HEK293T (cell line): ENCODE measurements at regions not wholly inside any gene's neighbourhood (a gene's known extent, or its start where the extent isn't known, plus 50 kb on each side); places are given as distances from the start of the nearest gene placed in this dataset.

Experiments used
- CTCF ChIA-PET: fragments of 350-600 bp; formaldehyde crosslinking; extraction: SDS; loops from one replicate; lab custom pipeline; 2021; ENCODE audit warnings: antibody characterized with exemption, inconsistent platforms; lab: Yijun Ruan, JAX
- POLR2A ChIA-PET: fragments of 350-600 bp; formaldehyde crosslinking; extraction: SDS; loops from one replicate; lab custom pipeline; 2020; ENCODE audit warnings: antibody characterized with exemption, inconsistent platforms; lab: Yijun Ruan, JAX
- DNase-seq: peaks from one replicate; pipeline ENCODE4 v3.0.0; 2012; ENCODE audit warnings: mixed read lengths; ENCODE audit errors: extremely low spot score
- ARNT ChIP-seq: fragments of 450-650 bp; IDR thresholded peaks from 2 replicates; pipeline ENCODE4 v1.6.1; 2017; ENCODE audit warnings: mild to moderate bottlenecking
- BHLHE40 ChIP-seq: fragments of 450-650 bp; IDR thresholded peaks from 2 replicates; pipeline ENCODE4 v1.6.1; 2016; ENCODE audit warnings: mild to moderate bottlenecking, moderate library complexity, borderline replicate concordance
- CTBP1 ChIP-seq: fragments of 450-650 bp; IDR thresholded peaks from 2 replicates; pipeline ENCODE4 v1.6.1; 2016; ENCODE audit warnings: borderline replicate concordance
- ELF4 ChIP-seq: fragments of 450-650 bp; IDR thresholded peaks from 2 replicates; pipeline ENCODE4 v1.6.1; 2017; ENCODE audit warnings: antibody characterized with exemption
- FOXA1 ChIP-seq: fragments of 450-650 bp; IDR thresholded peaks from 2 replicates; pipeline ENCODE4 v1.6.1; 2016; ENCODE audit warnings: mild to moderate bottlenecking
- FOXK2 ChIP-seq: fragments of 450-650 bp; IDR thresholded peaks from 2 replicates; pipeline ENCODE4 v1.6.1; 2016; ENCODE audit warnings: mild to moderate bottlenecking
- FOXM1 ChIP-seq: fragments of 450-650 bp; IDR thresholded peaks from 2 replicates; pipeline ENCODE4 v1.6.1; 2017; ENCODE audit warnings: mild to moderate bottlenecking, borderline replicate concordance
- HDGF ChIP-seq: fragments of 450-650 bp; IDR thresholded peaks from 2 replicates; pipeline ENCODE4 v1.6.1; 2017; ENCODE audit warnings: antibody characterized with exemption, borderline replicate concordance
- L3MBTL2 ChIP-seq: fragments of 450-650 bp; conservative IDR thresholded peaks from 2 replicates; pipeline ENCODE4 v1.6.1; 2016; ENCODE audit warnings: mild to moderate bottlenecking
- LEF1 ChIP-seq: fragments of 450-650 bp; IDR thresholded peaks from 2 replicates; pipeline ENCODE4 v1.6.1; 2017; ENCODE audit warnings: mild to moderate bottlenecking, borderline replicate concordance
- NFRKB ChIP-seq: fragments of 450-650 bp; IDR thresholded peaks from 2 replicates; pipeline ENCODE4 v1.6.1; 2016; ENCODE audit warnings: mild to moderate bottlenecking, moderate library complexity
- PKNOX1 ChIP-seq: fragments of 450-650 bp; IDR thresholded peaks from 2 replicates; pipeline ENCODE4 v1.6.1; 2016
- SP1 ChIP-seq: fragments of 450-650 bp; IDR thresholded peaks from 2 replicates; pipeline ENCODE4 v1.6.1; 2017
- SUZ12 ChIP-seq: fragments of 450-650 bp; IDR thresholded peaks from 2 replicates; pipeline ENCODE4 v1.6.1; 2016; ENCODE audit warnings: mild to moderate bottlenecking
- TARDBP ChIP-seq: fragments of 450-650 bp; IDR thresholded peaks from 2 replicates; pipeline ENCODE4 v1.6.1; 2016
- ZNF384 ChIP-seq: fragments of 450-650 bp; IDR thresholded peaks from 2 replicates; pipeline ENCODE4 v1.6.1; 2016

DNA sequence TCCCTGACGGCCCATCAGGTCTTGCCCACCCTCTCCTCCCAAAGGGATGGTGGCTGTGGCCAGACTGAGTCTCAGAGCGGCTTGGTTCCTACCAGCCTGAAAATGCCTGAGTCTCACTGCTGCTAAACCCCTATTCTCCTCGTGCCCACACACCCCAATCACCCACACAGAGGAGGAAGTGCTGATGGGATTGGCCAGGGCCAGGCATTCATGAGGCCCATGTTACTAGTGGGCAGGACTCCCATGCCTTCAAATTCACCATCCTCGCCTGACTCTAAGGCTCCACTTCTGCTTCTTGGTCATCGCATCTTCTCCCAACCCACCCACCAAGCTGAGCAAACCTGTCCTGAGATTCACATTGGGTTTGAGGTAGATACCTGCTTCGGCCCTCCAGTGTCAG lies 80.1 kb upstream of the CST7 start:
- CTCF ChIA-PET, result no interaction called here
- POLR2A ChIA-PET, result no interaction called here
- no peak for DNase-seq
- TF ChIP-seq BHLHE40, result no peak
- TF ChIP-seq NFRKB, result no peak
- no peak for TF ChIP-seq FOXA1
- TF ChIP-seq LEF1, result no peak
- TF ChIP-seq ZNF384, result no peak
- TF ChIP-seq ELF4, result no peak
- TF ChIP-seq CTBP1, result no peak
- TF ChIP-seq FOXK2, result no peak
- no peak for TF ChIP-seq L3MBTL2
- no peak for TF ChIP-seq SUZ12
- TF ChIP-seq FOXM1, result no peak

GRCh38 chr20:24870057-24870456 lies 79.0 kb upstream of the CST7 start:
- no peak for TF ChIP-seq FOXK2
- no peak for TF ChIP-seq BHLHE40
- no peak for TF ChIP-seq PKNOX1
- TF ChIP-seq CTBP1, result no peak
- DNase-seq, result no peak
- ChIA-PET POLR2A (no interaction called here), CTCF (no interaction called here)

DNA sequence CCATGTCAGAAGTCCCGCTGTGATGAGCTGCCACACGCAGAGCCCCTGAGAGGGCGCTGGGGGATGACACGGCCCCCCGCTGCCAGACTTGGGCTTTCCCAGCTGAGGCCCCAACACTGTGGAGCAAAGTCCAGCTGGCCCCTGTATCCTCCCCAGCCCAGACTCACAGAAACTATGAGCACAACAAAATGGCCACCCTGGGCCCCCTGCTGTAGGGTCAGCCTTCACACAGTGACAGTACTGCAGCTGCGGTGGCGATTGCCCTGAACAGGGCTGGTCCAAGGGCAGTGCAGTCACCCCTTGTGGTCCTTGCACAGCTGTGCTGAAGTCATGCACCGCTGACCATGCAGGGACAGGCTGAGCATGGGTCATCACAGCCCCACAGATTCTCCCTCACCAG lies 78.2 kb upstream of the CST7 start:
- DNase-seq, result no peak
- CTCF ChIA-PET, result no interaction called here
- POLR2A ChIA-PET, result no interaction called here
- TF ChIP-seq ZNF384 (no peak), BHLHE40 (no peak), L3MBTL2 (no peak), CTBP1 (no peak), TARDBP (no peak), FOXM1 (no peak), HDGF (no peak), ELF4 (no peak)

- CTCF ChIA-PET, result no interaction called here
- no peak for DNase-seq
- POLR2A ChIA-PET, result no interaction called here
- TF ChIP-seq FOXM1 (no peak), NFRKB (no peak), CTBP1 (no peak), ELF4 (no peak), L3MBTL2 (no peak), SP1 (no peak), PKNOX1 (no peak), ARNT (no peak), ZNF384 (no peak), SUZ12 (no peak), LEF1 (no peak), BHLHE40 (no peak), FOXK2 (no peak)
Measured at GRCh38 chr20:24871480-24872213, 77.4 kb upstream of the CST7 start.

- no peak for DNase-seq
- ChIA-PET POLR2A (no interaction called here), CTCF (no interaction called here)
- no peak for TF ChIP-seq ELF4
- TF ChIP-seq SUZ12, result no peak
- TF ChIP-seq BHLHE40, result no peak
- TF ChIP-seq ZNF384, result no peak
- no peak for TF ChIP-seq NFRKB
- TF ChIP-seq PKNOX1, result no peak
- TF ChIP-seq SP1, result no peak
- no peak for TF ChIP-seq HDGF
- no peak for TF ChIP-seq FOXK2
- no peak for TF ChIP-seq LEF1
- no peak for TF ChIP-seq L3MBTL2
- TF ChIP-seq ARNT, result no peak
- TF ChIP-seq FOXA1, result no peak
- no peak for TF ChIP-seq TARDBP
- TF ChIP-seq CTBP1, result no peak
- no peak for TF ChIP-seq FOXM1
Measured at GRCh38 chr20:24872291-24873024, 76.6 kb upstream of the CST7 start.

- ChIA-PET POLR2A (no interaction called here), CTCF (no interaction called here)
- DNase-seq, result no peak
- TF ChIP-seq CTBP1 (no peak), FOXK2 (no peak), SUZ12 (no peak), FOXA1 (no peak), ELF4 (no peak), PKNOX1 (no peak), FOXM1 (no peak), NFRKB (no peak), HDGF (no peak), ARNT (no peak), BHLHE40 (no peak), TARDBP (no peak), L3MBTL2 (no peak), SP1 (no peak), LEF1 (no peak), ZNF384 (no peak)
Measured at GRCh38 chr20:24873025-24873620, 75.9 kb upstream of the CST7 start.
